K562 (cell line): ENCODE measurements at regions not wholly inside any gene's neighbourhood (a gene's known extent, or its start where the extent isn't known, plus 50 kb on each side); places are given as distances from the start of the nearest gene placed in this dataset.

Experiments used
- ATAC-seq: fragments of 200-7000 bp; cut with Tn5 transposase; 3 replicates; pipeline ENCODE4 v1.9.1; 2020; ENCODE audit warnings: moderate library complexity
- BruUV-seq: library from RNA; stranded (reverse); fragments of 400-500 nt; replicated peaks from 2 replicates; lab custom pipeline; 2021; lab: Mats Ljungman, UMichigan
- CTCF ChIA-PET: fragments of 300-600 bp; formaldehyde crosslinking; extraction: SDS; loops from one replicate; lab custom pipeline; 2021; ENCODE audit warnings: low intra/inter-chr PET ratio; lab: Yijun Ruan, JAX
- POLR2A ChIA-PET: fragments of 300-600, 350-650 bp; sonication (Branson Sonifier 250); formaldehyde crosslinking; extraction: SDS; loops from one replicate; lab custom pipeline; 2021; ENCODE audit warnings: antibody characterized with exemption, inconsistent platforms; lab: Yijun Ruan, JAX
- DNase-seq, 4 experiments: peaks; one replicate each; pipeline versions ENCODE4 v3.0.0 to v3.0.0-alpha.2; 2011 to 2018; ENCODE audit warnings: low spot score in 3 of 4, mixed read lengths in 3 of 4; ENCODE audit errors: extremely low read depth in 1 of 4
- FAIRE-seq: peaks from 2 replicates; lab custom pipeline; 2011; peaks lifted over from hg19 to GRCh38; lab: Jason Lieb, UNC
- H2AFZ ChIP-seq: 2 replicates; pipeline ENCODE4 v1.6.0; 2011; ENCODE audit warnings: low read depth, low read length, control low read depth, inconsistent platforms
- H3K27ac ChIP-seq: fragments of 200-600 bp; 3 replicates; pipeline ENCODE4 v1.8.0; 2011; ENCODE audit warnings: low read depth, mild to moderate bottlenecking, control low read depth, inconsistent platforms, low read length, moderate library complexity, mixed read lengths; ENCODE audit errors: extremely low read depth
- H3K27me3 ChIP-seq, 2 experiments: fragments of 300-600 bp in 1 of 2; 2 replicates in 1 of 2; 3 replicates in 1 of 2; pipeline versions ENCODE4 v1.6.0 to v1.8.0; 2011; ENCODE audit warnings: inconsistent platforms in 2 of 2, low read length in 2 of 2, mild to moderate bottlenecking in 1 of 2, mixed read lengths in 1 of 2, moderate library complexity in 1 of 2; ENCODE audit not compliant: control insufficient read depth in 2 of 2, insufficient read depth in 2 of 2
- H3K36me3 ChIP-seq: fragments of 300-600 bp; 3 replicates; pipeline ENCODE4 v1.8.0; 2011; ENCODE audit warnings: mild to moderate bottlenecking, low read length, inconsistent platforms; ENCODE audit not compliant: control insufficient read depth, insufficient read depth
- H3K4me1 ChIP-seq, 2 experiments: fragments of 200-600 bp in 1 of 2; replicated peaks in 1 of 2; 2 replicates in 1 of 2; 3 replicates in 1 of 2; pipeline versions ENCODE4 v1.5.1 to v1.8.0; 2011; ENCODE audit warnings: inconsistent platforms in 2 of 2, low read length in 2 of 2, mild to moderate bottlenecking in 1 of 2, mixed read lengths in 1 of 2, moderate library complexity in 1 of 2; ENCODE audit not compliant: control insufficient read depth in 2 of 2, insufficient read depth in 2 of 2
- H3K4me2 ChIP-seq: 2 replicates; pipeline ENCODE4 v1.6.1; 2011; ENCODE audit warnings: low read length, control low read depth, inconsistent platforms, mixed read lengths; ENCODE audit not compliant: insufficient read depth
- H3K4me3 ChIP-seq: fragments of 200-600 bp; sonication (generic), shearing (Covaris generic); 2 replicates; pipeline ENCODE4 v1.5.1; 2016; ENCODE audit warnings: control low read depth, inconsistent platforms
- H3K79me2 ChIP-seq: fragments of 200-600 bp; 3 replicates; pipeline ENCODE4 v1.8.0; 2011; ENCODE audit warnings: low read length, inconsistent platforms; ENCODE audit not compliant: control insufficient read depth, insufficient read depth
- H3K9ac ChIP-seq, 2 experiments: 2 replicates each; pipeline versions ENCODE4 v1.6.0 to v1.6.1; 2011; ENCODE audit warnings: low read depth in 2 of 2, low read length in 2 of 2, control low read depth in 1 of 2, inconsistent platforms in 1 of 2, mild to moderate bottlenecking in 1 of 2, mixed read lengths in 1 of 2; ENCODE audit not compliant: insufficient read depth in 1 of 2
- H3K9me1 ChIP-seq: one replicate; pipeline ENCODE4 v1.6.0; 2011; ENCODE audit warnings: inconsistent platforms, mild to moderate bottlenecking, low read length, moderate library complexity; ENCODE audit not compliant: control insufficient read depth, insufficient read depth
- H3K9me3 ChIP-seq: replicated peaks from 2 replicates; pipeline ENCODE4 v1.5.1; 2011; ENCODE audit warnings: low read depth, low read length, inconsistent platforms; ENCODE audit not compliant: control insufficient read depth, insufficient read depth
- H4K20me1 ChIP-seq: replicated peaks from 2 replicates; pipeline ENCODE4 v1.6.1; 2011; ENCODE audit warnings: low read length, inconsistent platforms, mixed read lengths; ENCODE audit not compliant: control insufficient read depth, insufficient read depth
- CAMTA2 ChIP-seq: fragments of 250-450 bp; sonication (Bioruptor Pico); conservative IDR thresholded peaks from 2 replicates; pipeline ENCODE4 v1.5.1; 2022
- CHD4 ChIP-seq: fragments of 200-600 bp; sonication (generic); IDR thresholded peaks from 3 replicates; pipeline ENCODE4 v1.6.1; 2012; ENCODE audit warnings: low read depth, mild to moderate bottlenecking, mixed read lengths, low read length, inconsistent platforms; ENCODE audit not compliant: insufficient read depth, insufficient replicate concordance, poor library complexity, severe bottlenecking
- GATA2 ChIP-seq: sonication (generic); formaldehyde crosslinking; IDR thresholded peaks from 2 replicates; pipeline ENCODE4 v1.4.0; 2020; ENCODE audit warnings: mild to moderate bottlenecking, missing genetic modification reagents
- HNRNPUL1 ChIP-seq: fragments of 200-400 bp; formaldehyde crosslinking; IDR thresholded peaks from 2 replicates; pipeline ENCODE4 v1.6.1; 2017; ENCODE audit warnings: low read length
- SRSF7 ChIP-seq: fragments of 200-400 bp; formaldehyde crosslinking; optimal IDR thresholded peaks from 2 replicates; pipeline ENCODE3; 2017; ENCODE audit warnings: mild to moderate bottlenecking, low read depth, low read length
- in situ Hi-C: fragments of 300-500 bp; cut with MboI; formaldehyde crosslinking; loops from 4 replicates; pipeline ENCODE4 v1.15.0; 2018; ENCODE audit warnings: inconsistent platforms, mixed read lengths
- intact Hi-C: fragments of 100-400 bp; cut with micrococcal nuclease; formaldehyde crosslinking; loops from 2 replicates; pipeline ENCODE4 v1.14.2; 2022
- TF ChIP-seq, protein P1 (sequence below): fragments of 200-800 bp; sonication (Bioruptor generic); IDR thresholded peaks from 2 replicates; pipeline ENCODE4 v1.6.1; 2017; ENCODE audit warnings: missing genetic modification characterization, missing compliant biosample characterization
- TF ChIP-seq, protein P2 (sequence below): fragments of 150-350 bp; conservative IDR thresholded peaks from 2 replicates; pipeline ENCODE4 v1.6.1; 2014; ENCODE audit warnings: low read length
- TF ChIP-seq, protein P3 (sequence below): fragments of 450-650 bp; formaldehyde crosslinking; IDR thresholded peaks from 2 replicates; pipeline ENCODE4 v1.4.0; 2020; ENCODE audit warnings: mild to moderate bottlenecking
- TF ChIP-seq, protein P4 (sequence below): fragments of 250-450 bp; sonication (Bioruptor Pico); IDR thresholded peaks from 2 replicates; pipeline ENCODE4 v1.9.0; 2021; ENCODE audit warnings: mild to moderate bottlenecking, inconsistent platforms
- TF ChIP-seq, protein P5 (sequence below): fragments of 250-450 bp; sonication (Bioruptor Pico); IDR thresholded peaks from 2 replicates; pipeline ENCODE4 v1.5.0; 2021; ENCODE audit warnings: mild to moderate bottlenecking, borderline replicate concordance

DNA sequence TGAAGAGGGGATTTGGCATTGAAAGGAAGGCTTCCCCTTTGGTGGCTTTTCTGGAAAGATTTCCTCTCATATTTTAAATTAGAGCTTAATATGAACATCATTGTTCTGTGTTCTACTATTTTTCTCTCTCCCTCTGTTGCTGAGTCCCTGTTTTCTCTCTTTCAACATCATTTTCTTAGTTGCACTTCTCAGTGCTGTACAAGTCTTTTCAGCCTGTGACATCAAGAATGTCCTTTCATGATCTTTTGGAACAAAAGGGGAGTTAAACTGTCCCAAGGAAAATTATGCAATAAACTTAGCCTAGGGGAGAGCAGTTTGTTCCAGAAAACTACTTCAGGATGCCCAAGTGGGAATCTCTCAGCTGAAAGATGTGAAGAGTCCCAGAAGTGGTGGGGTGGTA is 325.1 kb downstream of the IL20RB start:
- intact Hi-C loops, result no loop called here
- no peaks in the 10 kb centered on the region for H3K4me1 ChIP-seq
- H3K9ac ChIP-seq, result no peak overlapping the region
- TF ChIP-seq CHD4, result no peak
- no peak for TF ChIP-seq CAMTA2 (CRISPR knock-in tag)
- TF ChIP-seq, protein P1, sequence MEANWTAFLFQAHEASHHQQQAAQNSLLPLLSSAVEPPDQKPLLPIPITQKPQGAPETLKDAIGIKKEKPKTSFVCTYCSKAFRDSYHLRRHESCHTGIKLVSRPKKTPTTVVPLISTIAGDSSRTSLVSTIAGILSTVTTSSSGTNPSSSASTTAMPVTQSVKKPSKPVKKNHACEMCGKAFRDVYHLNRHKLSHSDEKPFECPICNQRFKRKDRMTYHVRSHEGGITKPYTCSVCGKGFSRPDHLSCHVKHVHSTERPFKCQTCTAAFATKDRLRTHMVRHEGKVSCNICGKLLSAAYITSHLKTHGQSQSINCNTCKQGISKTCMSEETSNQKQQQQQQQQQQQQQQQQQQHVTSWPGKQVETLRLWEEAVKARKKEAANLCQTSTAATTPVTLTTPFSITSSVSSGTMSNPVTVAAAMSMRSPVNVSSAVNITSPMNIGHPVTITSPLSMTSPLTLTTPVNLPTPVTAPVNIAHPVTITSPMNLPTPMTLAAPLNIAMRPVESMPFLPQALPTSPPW (CRISPR knock-in tag), result no peak
- TF ChIP-seq HNRNPUL1, result no peak
- TF ChIP-seq, protein P2, sequence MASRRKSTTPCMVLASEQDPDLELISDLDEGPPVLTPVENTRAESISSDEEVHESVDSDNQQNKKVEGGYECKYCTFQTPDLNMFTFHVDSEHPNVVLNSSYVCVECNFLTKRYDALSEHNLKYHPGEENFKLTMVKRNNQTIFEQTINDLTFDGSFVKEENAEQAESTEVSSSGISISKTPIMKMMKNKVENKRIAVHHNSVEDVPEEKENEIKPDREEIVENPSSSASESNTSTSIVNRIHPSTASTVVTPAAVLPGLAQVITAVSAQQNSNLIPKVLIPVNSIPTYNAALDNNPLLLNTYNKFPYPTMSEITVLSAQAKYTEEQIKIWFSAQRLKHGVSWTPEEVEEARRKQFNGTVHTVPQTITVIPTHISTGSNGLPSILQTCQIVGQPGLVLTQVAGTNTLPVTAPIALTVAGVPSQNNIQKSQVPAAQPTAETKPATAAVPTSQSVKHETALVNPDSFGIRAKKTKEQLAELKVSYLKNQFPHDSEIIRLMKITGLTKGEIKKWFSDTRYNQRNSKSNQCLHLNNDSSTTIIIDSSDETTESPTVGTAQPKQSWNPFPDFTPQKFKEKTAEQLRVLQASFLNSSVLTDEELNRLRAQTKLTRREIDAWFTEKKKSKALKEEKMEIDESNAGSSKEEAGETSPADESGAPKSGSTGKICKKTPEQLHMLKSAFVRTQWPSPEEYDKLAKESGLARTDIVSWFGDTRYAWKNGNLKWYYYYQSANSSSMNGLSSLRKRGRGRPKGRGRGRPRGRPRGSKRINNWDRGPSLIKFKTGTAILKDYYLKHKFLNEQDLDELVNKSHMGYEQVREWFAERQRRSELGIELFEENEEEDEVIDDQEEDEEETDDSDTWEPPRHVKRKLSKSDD, result no peak
- TF ChIP-seq SRSF7, result no peak
- TF ChIP-seq, protein P3, sequence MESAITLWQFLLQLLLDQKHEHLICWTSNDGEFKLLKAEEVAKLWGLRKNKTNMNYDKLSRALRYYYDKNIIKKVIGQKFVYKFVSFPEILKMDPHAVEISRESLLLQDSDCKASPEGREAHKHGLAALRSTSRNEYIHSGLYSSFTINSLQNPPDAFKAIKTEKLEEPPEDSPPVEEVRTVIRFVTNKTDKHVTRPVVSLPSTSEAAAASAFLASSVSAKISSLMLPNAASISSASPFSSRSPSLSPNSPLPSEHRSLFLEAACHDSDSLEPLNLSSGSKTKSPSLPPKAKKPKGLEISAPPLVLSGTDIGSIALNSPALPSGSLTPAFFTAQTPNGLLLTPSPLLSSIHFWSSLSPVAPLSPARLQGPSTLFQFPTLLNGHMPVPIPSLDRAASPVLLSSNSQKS (CRISPR knock-in tag), result no peak
- TF ChIP-seq GATA2 (CRISPR knock-in tag), result no peak
- TF ChIP-seq, protein P4, sequence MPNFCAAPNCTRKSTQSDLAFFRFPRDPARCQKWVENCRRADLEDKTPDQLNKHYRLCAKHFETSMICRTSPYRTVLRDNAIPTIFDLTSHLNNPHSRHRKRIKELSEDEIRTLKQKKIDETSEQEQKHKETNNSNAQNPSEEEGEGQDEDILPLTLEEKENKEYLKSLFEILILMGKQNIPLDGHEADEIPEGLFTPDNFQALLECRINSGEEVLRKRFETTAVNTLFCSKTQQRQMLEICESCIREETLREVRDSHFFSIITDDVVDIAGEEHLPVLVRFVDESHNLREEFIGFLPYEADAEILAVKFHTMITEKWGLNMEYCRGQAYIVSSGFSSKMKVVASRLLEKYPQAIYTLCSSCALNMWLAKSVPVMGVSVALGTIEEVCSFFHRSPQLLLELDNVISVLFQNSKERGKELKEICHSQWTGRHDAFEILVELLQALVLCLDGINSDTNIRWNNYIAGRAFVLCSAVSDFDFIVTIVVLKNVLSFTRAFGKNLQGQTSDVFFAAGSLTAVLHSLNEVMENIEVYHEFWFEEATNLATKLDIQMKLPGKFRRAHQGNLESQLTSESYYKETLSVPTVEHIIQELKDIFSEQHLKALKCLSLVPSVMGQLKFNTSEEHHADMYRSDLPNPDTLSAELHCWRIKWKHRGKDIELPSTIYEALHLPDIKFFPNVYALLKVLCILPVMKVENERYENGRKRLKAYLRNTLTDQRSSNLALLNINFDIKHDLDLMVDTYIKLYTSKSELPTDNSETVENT (CRISPR knock-in tag), result no peak
- TF ChIP-seq, protein P5, sequence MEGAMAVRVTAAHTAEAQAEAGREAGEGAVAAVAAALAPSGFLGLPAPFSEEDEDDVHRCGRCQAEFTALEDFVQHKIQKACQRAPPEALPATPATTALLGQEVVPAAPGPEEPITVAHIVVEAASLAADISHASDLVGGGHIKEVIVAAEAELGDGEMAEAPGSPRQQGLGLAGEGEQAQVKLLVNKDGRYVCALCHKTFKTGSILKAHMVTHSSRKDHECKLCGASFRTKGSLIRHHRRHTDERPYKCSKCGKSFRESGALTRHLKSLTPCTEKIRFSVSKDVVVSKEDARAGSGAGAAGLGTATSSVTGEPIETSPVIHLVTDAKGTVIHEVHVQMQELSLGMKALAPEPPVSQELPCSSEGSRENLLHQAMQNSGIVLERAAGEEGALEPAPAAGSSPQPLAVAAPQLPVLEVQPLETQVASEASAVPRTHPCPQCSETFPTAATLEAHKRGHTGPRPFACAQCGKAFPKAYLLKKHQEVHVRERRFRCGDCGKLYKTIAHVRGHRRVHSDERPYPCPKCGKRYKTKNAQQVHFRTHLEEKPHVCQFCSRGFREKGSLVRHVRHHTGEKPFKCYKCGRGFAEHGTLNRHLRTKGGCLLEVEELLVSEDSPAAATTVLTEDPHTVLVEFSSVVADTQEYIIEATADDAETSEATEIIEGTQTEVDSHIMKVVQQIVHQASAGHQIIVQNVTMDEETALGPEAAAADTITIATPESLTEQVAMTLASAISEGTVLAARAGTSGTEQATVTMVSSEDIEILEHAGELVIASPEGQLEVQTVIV, result no peak
- H4K20me1 ChIP-seq, result no peaks in the 10 kb centered on the region
- H3K36me3 ChIP-seq, result no peaks in the 10 kb centered on the region
- H3K79me2 ChIP-seq, result no peaks in the 10 kb centered on the region
- H3K27me3 ChIP-seq, result no peaks in the 10 kb centered on the region
- in situ Hi-C loops, result no loop called here
- H3K9me3 ChIP-seq, result no peaks in the 10 kb centered on the region
- FAIRE-seq, result no peak
- ChIA-PET CTCF (no interaction called here), POLR2A (no interaction called here)
- H3K27ac ChIP-seq, result no peak overlapping the region
- ATAC-seq, result no peak
- DNase-seq, result no peak
- H3K9me1 ChIP-seq, result no peaks in the 10 kb centered on the region
- H3K4me2 ChIP-seq, result no peak overlapping the region
- no TSS peak for BruUV-seq
- no peak overlapping the region for H2AFZ ChIP-seq
- no peak overlapping the region for H3K4me3 ChIP-seq
